ENCODE measurements at regions not wholly inside any gene's neighbourhood (a gene's known extent, or its start where the extent isn't known, plus 50 kb on each side); places are given as distances from the start of the nearest gene placed in this dataset.
"Not testable (repeated sequence)": the region's sequence is repeated elsewhere in the genome, so short reads cannot be mapped to it uniquely, and the experiment has no call there.

DNA sequence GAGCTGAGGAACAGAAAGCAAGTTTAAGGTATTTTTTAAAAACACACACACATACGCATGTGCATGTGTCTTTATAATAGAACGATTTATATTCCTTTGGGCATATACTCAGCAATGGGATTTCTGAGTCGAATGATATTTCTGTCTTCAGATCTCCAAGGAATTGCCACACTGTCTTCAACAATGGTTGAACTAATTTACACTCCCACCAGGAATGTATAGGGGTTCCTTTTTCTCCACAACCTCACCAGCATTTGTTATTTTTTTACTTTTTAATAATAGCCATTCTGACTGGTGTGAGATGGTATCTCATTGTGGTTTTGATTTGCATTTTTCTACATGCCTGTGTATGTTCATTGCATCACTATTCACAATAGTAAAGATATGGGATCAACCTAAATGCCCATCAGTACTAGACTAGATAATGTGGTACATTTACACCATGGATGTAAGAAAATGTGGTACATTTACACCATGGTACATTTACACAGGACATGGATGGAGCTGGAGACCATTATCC is 60.3 kb upstream of the MAP3K1 start:
- TF ChIP-seq, protein P1, sequence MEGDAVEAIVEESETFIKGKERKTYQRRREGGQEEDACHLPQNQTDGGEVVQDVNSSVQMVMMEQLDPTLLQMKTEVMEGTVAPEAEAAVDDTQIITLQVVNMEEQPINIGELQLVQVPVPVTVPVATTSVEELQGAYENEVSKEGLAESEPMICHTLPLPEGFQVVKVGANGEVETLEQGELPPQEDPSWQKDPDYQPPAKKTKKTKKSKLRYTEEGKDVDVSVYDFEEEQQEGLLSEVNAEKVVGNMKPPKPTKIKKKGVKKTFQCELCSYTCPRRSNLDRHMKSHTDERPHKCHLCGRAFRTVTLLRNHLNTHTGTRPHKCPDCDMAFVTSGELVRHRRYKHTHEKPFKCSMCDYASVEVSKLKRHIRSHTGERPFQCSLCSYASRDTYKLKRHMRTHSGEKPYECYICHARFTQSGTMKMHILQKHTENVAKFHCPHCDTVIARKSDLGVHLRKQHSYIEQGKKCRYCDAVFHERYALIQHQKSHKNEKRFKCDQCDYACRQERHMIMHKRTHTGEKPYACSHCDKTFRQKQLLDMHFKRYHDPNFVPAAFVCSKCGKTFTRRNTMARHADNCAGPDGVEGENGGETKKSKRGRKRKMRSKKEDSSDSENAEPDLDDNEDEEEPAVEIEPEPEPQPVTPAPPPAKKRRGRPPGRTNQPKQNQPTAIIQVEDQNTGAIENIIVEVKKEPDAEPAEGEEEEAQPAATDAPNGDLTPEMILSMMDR (IDR thresholded peaks at IDR 0.05; ENCODE audit: control extremely low read depth, extremely low read depth, low read depth, missing control alignments), result no peak
- ChIA-PET POLR2A (no interaction called here), CTCF (interaction anchor here (1.2 to 1.4 kb wide), 2 partner anchors 10 to 18 kb away, joined by 3 read pairs; no protein-coding TSS in a partner anchor)
- DNase-seq (ENCODE audit: extremely low spot score), result no peak

- POLR2A ChIA-PET; DNase-seq (ENCODE audit: extremely low spot score): not testable (repeated sequence)
- CTCF ChIA-PET, result interaction anchor here (1.3 to 1.4 kb wide), 2 partner anchors 8 to 16 kb away, joined by 3 read pairs; no protein-coding TSS in a partner anchor
These were observed 61.8 kb upstream of the MAP3K1 start for GRCh38 chr5:56753588-56753987.

DNA sequence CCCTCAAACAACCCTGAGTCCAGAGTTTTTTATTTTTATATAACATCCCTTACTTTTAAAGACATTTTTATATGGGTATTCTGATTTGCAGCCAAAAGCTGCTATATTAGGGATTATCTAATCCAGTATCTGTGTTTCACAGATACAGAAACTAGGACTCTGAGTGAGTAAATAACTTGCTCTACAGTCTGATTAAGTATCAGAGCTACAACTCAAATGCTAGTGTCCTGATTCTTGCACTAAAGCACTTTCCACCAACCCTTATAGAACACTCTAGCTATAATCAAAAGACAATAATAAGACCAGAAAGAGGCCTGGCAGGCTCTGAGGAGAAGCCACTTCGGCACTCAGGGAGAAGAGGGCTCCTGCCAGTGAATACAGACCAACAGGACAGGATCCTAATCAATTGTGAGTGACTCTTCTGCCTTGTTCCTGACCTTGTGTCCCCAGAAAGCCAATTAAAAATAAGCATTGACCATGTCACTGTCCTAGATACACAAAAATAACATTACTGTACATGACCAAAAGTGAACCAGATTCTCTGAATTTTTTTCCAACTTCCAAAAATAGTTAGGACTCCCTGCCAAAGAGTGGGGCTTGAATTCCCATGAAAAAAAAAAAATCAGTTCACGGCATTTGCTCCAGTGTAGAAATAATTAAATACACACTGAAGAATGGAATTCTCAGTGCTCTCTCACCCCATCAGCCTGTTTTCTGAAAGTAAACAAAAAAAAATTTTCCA is 63.6 kb upstream of the MAP3K1 start:
- TF ChIP-seq, protein P1 (IDR thresholded peaks at IDR 0.05; ENCODE audit: control extremely low read depth, extremely low read depth, low read depth, missing control alignments), result no peak
- no peak for DNase-seq (ENCODE audit: extremely low spot score)
- ChIA-PET CTCF (no interaction called here), POLR2A (no interaction called here)

- POLR2A ChIA-PET, result no interaction called here
- DNase-seq (ENCODE audit: extremely low spot score), result no peak
- TF ChIP-seq, protein P1 (IDR thresholded peaks at IDR 0.05; ENCODE audit: control extremely low read depth, extremely low read depth, low read depth, missing control alignments), result no peak
- CTCF ChIA-PET, result no interaction called here
These were observed 65.5 kb upstream of the MAP3K1 start for GRCh38 chr5:56749842-56750241.

GRCh38 chr5:56746553-56747339 is 68.6 kb upstream of the MAP3K1 start:
- TF ChIP-seq, protein P1 (IDR thresholded peaks at IDR 0.05; ENCODE audit: control extremely low read depth, extremely low read depth, low read depth, missing control alignments), result no peak
- POLR2A ChIA-PET, result no interaction called here
- CTCF ChIA-PET, result interaction anchor here (1.1 kb wide), 1 partner anchor 60 kb away, joined by 3 read pairs; no protein-coding TSS in a partner anchor
- no peak for DNase-seq (ENCODE audit: extremely low spot score)

GRCh38 chr5:56745864-56746263 is 69.5 kb upstream of the MAP3K1 start:
- POLR2A ChIA-PET, result no interaction called here
- DNase-seq (ENCODE audit: extremely low spot score), result no peak
- CTCF ChIA-PET, result interaction anchor here (1.1 kb wide), 1 partner anchor 59 kb away, joined by 3 read pairs; no protein-coding TSS in a partner anchor
- TF ChIP-seq, protein P1 (IDR thresholded peaks at IDR 0.05; ENCODE audit: control extremely low read depth, extremely low read depth, low read depth, missing control alignments), result no peak

GRCh38 chr5:56740868-56741267 is 74.5 kb upstream of the MAP3K1 start:
- CTCF ChIA-PET, result no interaction called here
- DNase-seq (ENCODE audit: extremely low spot score), result no peak
- TF ChIP-seq, protein P1 (IDR thresholded peaks at IDR 0.05; ENCODE audit: control extremely low read depth, extremely low read depth, low read depth, missing control alignments), result no peak
- POLR2A ChIA-PET, result no interaction called here

Data from GM10248 (cell line).